ENCODE measurements at regions not wholly inside any gene's neighbourhood (a gene's known extent, or its start where the extent isn't known, plus 50 kb on each side); places are given as distances from the start of the nearest gene placed in this dataset.

- Histone ChIP-seq H2AFZ (ENCODE audit: low read depth, low read length, severe bottlenecking) (no peak overlapping the region), H3K4me2 (ENCODE audit: low read depth, low read length, poor library complexity, severe bottlenecking) (no peak overlapping the region), H3F3A (ENCODE audit: insufficient read depth) (no peaks in the 10 kb centered on the region), H3K79me2 (ENCODE audit: insufficient read depth, low read length) (no peaks in the 10 kb centered on the region), H3K9ac (ENCODE audit: low read length) (no peak overlapping the region), H4K20me1 (ENCODE audit: low read depth, low read length) (no peaks in the 10 kb centered on the region), H3K27ac (ENCODE audit: low read depth, low read length) (no peak overlapping the region), H3K36me3 (ENCODE audit: low read length) (no peaks in the 10 kb centered on the region), H3K9me2 (replicated peaks; ENCODE audit: insufficient read depth, low read length) (no peaks in the 10 kb centered on the region), H3K9me3 (ENCODE audit: insufficient read depth, low read length) (no peaks in the 10 kb centered on the region), H3K4me3 (ENCODE audit: insufficient read depth, low read length, poor library complexity, severe bottlenecking) (no peak overlapping the region), H3K27me3 (ENCODE audit: low read length) (no peaks in the 10 kb centered on the region)
- TF ChIP-seq EZH2phosphoT487 (conservative IDR thresholded peaks at IDR 0.05; ENCODE audit: low read length), result no peak
- TF ChIP-seq, protein P1, sequence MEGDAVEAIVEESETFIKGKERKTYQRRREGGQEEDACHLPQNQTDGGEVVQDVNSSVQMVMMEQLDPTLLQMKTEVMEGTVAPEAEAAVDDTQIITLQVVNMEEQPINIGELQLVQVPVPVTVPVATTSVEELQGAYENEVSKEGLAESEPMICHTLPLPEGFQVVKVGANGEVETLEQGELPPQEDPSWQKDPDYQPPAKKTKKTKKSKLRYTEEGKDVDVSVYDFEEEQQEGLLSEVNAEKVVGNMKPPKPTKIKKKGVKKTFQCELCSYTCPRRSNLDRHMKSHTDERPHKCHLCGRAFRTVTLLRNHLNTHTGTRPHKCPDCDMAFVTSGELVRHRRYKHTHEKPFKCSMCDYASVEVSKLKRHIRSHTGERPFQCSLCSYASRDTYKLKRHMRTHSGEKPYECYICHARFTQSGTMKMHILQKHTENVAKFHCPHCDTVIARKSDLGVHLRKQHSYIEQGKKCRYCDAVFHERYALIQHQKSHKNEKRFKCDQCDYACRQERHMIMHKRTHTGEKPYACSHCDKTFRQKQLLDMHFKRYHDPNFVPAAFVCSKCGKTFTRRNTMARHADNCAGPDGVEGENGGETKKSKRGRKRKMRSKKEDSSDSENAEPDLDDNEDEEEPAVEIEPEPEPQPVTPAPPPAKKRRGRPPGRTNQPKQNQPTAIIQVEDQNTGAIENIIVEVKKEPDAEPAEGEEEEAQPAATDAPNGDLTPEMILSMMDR (IDR thresholded peaks at IDR 0.05; ENCODE audit: insufficient read depth, low read length, poor library complexity, severe bottlenecking), result no peak
Measured at GRCh38 chr6:20008131-20008530, 171.0 kb downstream of the ID4 start.

DNA sequence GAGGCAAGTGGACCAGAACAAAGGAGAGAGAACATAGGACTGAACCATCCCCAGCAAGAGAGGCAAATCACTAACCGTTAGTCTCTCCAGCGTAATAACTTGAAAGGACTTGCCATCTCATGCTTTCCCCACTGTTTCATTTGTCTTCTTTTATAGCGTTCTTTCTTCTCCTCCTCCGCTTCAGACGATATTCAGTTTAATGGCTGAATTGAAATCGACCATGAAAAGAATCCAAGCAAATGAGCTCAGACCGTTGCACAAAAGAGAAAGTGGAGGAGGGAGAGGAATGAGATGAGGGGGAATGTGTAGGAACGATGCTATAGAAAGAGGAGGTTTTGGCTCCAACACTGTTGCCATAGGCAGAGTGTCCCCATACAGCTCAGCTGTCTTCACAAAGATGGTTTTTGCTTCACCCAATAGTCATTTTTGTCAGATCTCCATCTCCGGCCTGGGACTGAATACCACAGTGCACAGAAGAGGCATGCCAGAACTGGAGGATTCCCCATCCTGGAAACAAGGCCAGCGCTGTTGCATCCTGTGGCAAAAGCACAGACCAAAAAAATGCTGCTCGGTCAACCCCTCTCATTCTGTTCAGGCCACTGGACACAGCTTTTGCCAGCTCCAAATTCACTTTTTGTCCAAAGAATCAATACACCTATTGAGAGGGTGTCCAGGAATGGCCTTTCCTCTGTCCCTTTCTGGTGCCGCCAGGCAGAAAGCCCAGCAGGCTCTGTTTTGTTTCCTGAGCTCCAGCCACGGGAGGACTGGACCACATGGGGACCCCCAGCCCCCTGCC, 176.1 kb downstream of the ID4 start:
- Histone ChIP-seq H4K20me1 (ENCODE audit: low read depth, low read length) (no peaks in the 10 kb centered on the region), H3K79me2 (ENCODE audit: insufficient read depth, low read length) (no peaks in the 10 kb centered on the region), H3F3A (ENCODE audit: insufficient read depth) (no peaks in the 10 kb centered on the region), H3K4me2 (ENCODE audit: low read depth, low read length, poor library complexity, severe bottlenecking) (no peak overlapping the region), H3K36me3 (ENCODE audit: low read length) (no peaks in the 10 kb centered on the region), H3K9me3 (ENCODE audit: insufficient read depth, low read length) (no peaks in the 10 kb centered on the region), H3K4me3 (ENCODE audit: insufficient read depth, low read length, poor library complexity, severe bottlenecking) (no peak overlapping the region), H3K9me2 (replicated peaks; ENCODE audit: insufficient read depth, low read length) (no peaks in the 10 kb centered on the region), H3K27me3 (ENCODE audit: low read length) (no peaks in the 10 kb centered on the region), H2AFZ (ENCODE audit: low read depth, low read length, severe bottlenecking) (no peak overlapping the region), H3K27ac (ENCODE audit: low read depth, low read length) (no peak overlapping the region), H3K9ac (ENCODE audit: low read length) (no peak overlapping the region)
- TF ChIP-seq EZH2phosphoT487 (conservative IDR thresholded peaks at IDR 0.05; ENCODE audit: low read length), result no peak
- TF ChIP-seq, protein P1 (IDR thresholded peaks at IDR 0.05; ENCODE audit: insufficient read depth, low read length, poor library complexity, severe bottlenecking), result no peak

DNA sequence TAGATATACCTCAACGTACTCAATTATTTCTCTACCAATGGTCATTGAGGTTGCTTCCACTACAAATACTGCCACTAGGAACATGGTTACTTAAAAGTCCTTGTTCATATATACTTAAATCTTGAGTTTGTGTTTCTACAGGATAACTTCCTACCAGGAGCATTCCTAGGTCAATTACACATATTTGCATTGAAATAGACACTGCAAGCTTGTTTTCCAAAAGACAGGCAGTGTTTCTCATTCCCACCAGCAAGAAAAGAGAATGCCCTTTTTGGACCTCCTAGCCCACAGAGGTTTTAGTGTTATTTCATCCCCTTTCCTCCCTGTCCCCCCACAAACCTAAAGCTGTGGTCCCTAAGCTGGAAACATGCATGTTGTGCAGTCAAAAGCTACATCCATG, 177.3 kb downstream of the ID4 start:
- no peak overlapping the region for H3K4me3 ChIP-seq (ENCODE audit: insufficient read depth, low read length, poor library complexity, severe bottlenecking)
- TF ChIP-seq, protein P1 (IDR thresholded peaks at IDR 0.05; ENCODE audit: insufficient read depth, low read length, poor library complexity, severe bottlenecking), result no peak
- no peak for TF ChIP-seq EZH2phosphoT487 (conservative IDR thresholded peaks at IDR 0.05; ENCODE audit: low read length)
- no peak overlapping the region for H3K27ac ChIP-seq (ENCODE audit: low read depth, low read length)
- no peak overlapping the region for H3K9ac ChIP-seq (ENCODE audit: low read length)
- H3K36me3 ChIP-seq (ENCODE audit: low read length), result no peaks in the 10 kb centered on the region
- H3F3A ChIP-seq (ENCODE audit: insufficient read depth), result no peaks in the 10 kb centered on the region
- H4K20me1 ChIP-seq (ENCODE audit: low read depth, low read length), result no peaks in the 10 kb centered on the region
- H3K27me3 ChIP-seq (ENCODE audit: low read length), result no peaks in the 10 kb centered on the region
- no peak overlapping the region for H3K4me2 ChIP-seq (ENCODE audit: low read depth, low read length, poor library complexity, severe bottlenecking)
- no peaks in the 10 kb centered on the region for H3K9me3 ChIP-seq (ENCODE audit: insufficient read depth, low read length)
- no peaks in the 10 kb centered on the region for H3K79me2 ChIP-seq (ENCODE audit: insufficient read depth, low read length)
- no peak overlapping the region for H2AFZ ChIP-seq (ENCODE audit: low read depth, low read length, severe bottlenecking)
- no peaks in the 10 kb centered on the region for H3K9me2 ChIP-seq (replicated peaks; ENCODE audit: insufficient read depth, low read length)
